ENCODE measurements at regions not wholly inside any gene's neighbourhood (a gene's known extent, or its start where the extent isn't known, plus 50 kb on each side); places are given as distances from the start of the nearest gene placed in this dataset.

DNA sequence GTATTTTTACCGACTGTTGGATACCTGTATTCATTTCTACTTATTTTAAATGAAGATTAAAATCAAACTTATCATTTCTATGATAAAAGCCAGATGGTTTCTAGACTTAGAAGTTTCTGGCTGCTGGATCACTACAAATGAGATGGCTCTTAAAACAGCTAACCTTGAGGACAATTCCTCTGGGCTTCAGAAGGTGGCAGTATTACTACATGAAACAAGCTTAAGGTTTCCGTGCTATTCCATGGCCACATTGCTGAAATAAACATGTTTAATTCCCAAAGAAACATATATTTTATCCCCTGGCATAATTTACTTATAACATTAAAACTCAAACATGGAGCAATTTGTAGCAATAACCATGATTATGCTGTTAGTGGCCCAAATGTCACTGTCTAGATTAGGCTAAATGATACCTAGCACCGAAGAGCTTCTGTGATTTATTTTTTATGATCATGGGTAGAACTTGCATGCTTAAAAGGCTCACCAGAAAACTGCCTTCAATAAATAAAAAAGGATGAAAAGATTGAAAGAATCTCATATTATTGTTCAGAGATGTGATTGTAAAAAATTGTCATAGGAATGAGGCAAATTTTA is 204.0 kb upstream of the NANOGP8 start:
- DNase-seq (ENCODE audit: low read depth, low spot score) (peak; percentile 71), FAIRE-seq (peak; percentile 93)
- intact Hi-C loops (cut with micrococcal nuclease) = loop anchor here (1.0 to 10.0 kb wide), 9 partner anchors 148 to 1846 kb away; partner anchors contain the start of gene CDIN1
- Histone ChIP-seq H2AFZ (ENCODE audit: low read depth, low read length) (no peak overlapping the region), H3K4me1 (ENCODE audit: control insufficient read depth, extremely low read depth, insufficient read depth, low read length) (peaks cover 12% of the 10 kb centered on the region), H3K79me2 (ENCODE audit: control insufficient read depth, insufficient read depth, low read length) (no peaks in the 10 kb centered on the region), H4K20me1 (replicated peaks; ENCODE audit: control insufficient read depth, extremely low read depth, insufficient read depth, low read length) (no peaks in the 10 kb centered on the region), H3K27me3 (ENCODE audit: control insufficient read depth in 2 of 2, insufficient read depth in 2 of 2, low read length in 2 of 2) (peaks cover 18 to 51% of the 10 kb centered on the region in 2 experiments), H3K4me3 (replicated peaks in 1 of 3; ENCODE audit: insufficient read depth in 1 of 3, low read depth in 1 of 3, low read length in 3 of 3) (no peak overlapping the region), H3K9ac (replicated peaks; ENCODE audit: extremely low read depth, insufficient read depth, low read length) (no peak overlapping the region), H3K9me3 (replicated peaks; ENCODE audit: control insufficient read depth, insufficient read depth, low read length) (no peaks in the 10 kb centered on the region), H3K4me2 (ENCODE audit: insufficient read depth, low read length) (no peak overlapping the region), H3K36me3 (ENCODE audit: control insufficient read depth in 2 of 2, extremely low read depth in 1 of 2, insufficient read depth in 2 of 2, low read length in 2 of 2) (no peaks in the 10 kb centered on the region), H3K27ac (ENCODE audit: insufficient read depth, low read depth, low read length) (no peak overlapping the region), H3K9me1 (replicated peaks; ENCODE audit: control insufficient read depth, extremely low read depth, insufficient read depth, low read length) (no peaks in the 10 kb centered on the region)
- POLR2A ChIA-PET = interaction anchor here (0.9 kb wide), 1 partner anchor 621 kb away, joined by 3 read pairs; no protein-coding TSS in a partner anchor
- dilution Hi-C loops (cut with MboI; ENCODE audit: extremely low pct_ligation_motif_present, low sequenced_read_pairs) = no loop called here
- TF ChIP-seq MYC (IDR thresholded peaks at IDR 0.05; ENCODE audit: low read depth, low read length) = no peak
- TF ChIP-seq, protein P1, sequence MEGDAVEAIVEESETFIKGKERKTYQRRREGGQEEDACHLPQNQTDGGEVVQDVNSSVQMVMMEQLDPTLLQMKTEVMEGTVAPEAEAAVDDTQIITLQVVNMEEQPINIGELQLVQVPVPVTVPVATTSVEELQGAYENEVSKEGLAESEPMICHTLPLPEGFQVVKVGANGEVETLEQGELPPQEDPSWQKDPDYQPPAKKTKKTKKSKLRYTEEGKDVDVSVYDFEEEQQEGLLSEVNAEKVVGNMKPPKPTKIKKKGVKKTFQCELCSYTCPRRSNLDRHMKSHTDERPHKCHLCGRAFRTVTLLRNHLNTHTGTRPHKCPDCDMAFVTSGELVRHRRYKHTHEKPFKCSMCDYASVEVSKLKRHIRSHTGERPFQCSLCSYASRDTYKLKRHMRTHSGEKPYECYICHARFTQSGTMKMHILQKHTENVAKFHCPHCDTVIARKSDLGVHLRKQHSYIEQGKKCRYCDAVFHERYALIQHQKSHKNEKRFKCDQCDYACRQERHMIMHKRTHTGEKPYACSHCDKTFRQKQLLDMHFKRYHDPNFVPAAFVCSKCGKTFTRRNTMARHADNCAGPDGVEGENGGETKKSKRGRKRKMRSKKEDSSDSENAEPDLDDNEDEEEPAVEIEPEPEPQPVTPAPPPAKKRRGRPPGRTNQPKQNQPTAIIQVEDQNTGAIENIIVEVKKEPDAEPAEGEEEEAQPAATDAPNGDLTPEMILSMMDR (IDR thresholded peaks at IDR 0.05; ENCODE audit: extremely low read depth in 1 of 2, insufficient read depth in 1 of 2, low read depth in 1 of 2, low read length in 2 of 2) = peak; percentile 59 to 63
- BruUV-seq (replicated peaks) = no TSS peak
- CTCF ChIA-PET = interaction anchor here (0.6 to 8.5 kb wide), 57 partner anchors 9 to 1846 kb away, joined by 3 to 828 read pairs (median 4); partner anchors contain the start of gene DPH6

GRCh38 chr15:35288580-35288979 is 203.5 kb upstream of the NANOGP8 start:
- Histone ChIP-seq H3K27ac (ENCODE audit: insufficient read depth, low read depth, low read length) (no peak overlapping the region), H3K9me3 (replicated peaks; ENCODE audit: control insufficient read depth, insufficient read depth, low read length) (no peaks in the 10 kb centered on the region), H3K9me1 (replicated peaks; ENCODE audit: control insufficient read depth, extremely low read depth, insufficient read depth, low read length) (no peaks in the 10 kb centered on the region), H3K27me3 (ENCODE audit: control insufficient read depth in 2 of 2, insufficient read depth in 2 of 2, low read length in 2 of 2) (peaks cover 18 to 51% of the 10 kb centered on the region in 2 experiments), H3K4me2 (ENCODE audit: insufficient read depth, low read length) (no peak overlapping the region), H3K79me2 (ENCODE audit: control insufficient read depth, insufficient read depth, low read length) (no peaks in the 10 kb centered on the region), H4K20me1 (replicated peaks; ENCODE audit: control insufficient read depth, extremely low read depth, insufficient read depth, low read length) (no peaks in the 10 kb centered on the region), H3K4me3 (replicated peaks in 1 of 3; ENCODE audit: insufficient read depth in 1 of 3, low read depth in 1 of 3, low read length in 3 of 3) (no peak overlapping the region), H3K4me1 (ENCODE audit: control insufficient read depth, extremely low read depth, insufficient read depth, low read length) (peaks cover 8% of the 10 kb centered on the region), H3K36me3 (ENCODE audit: control insufficient read depth in 2 of 2, extremely low read depth in 1 of 2, insufficient read depth in 2 of 2, low read length in 2 of 2) (no peaks in the 10 kb centered on the region), H3K9ac (replicated peaks; ENCODE audit: extremely low read depth, insufficient read depth, low read length) (no peak overlapping the region), H2AFZ (ENCODE audit: low read depth, low read length) (no peak overlapping the region)
- DNase-seq (ENCODE audit: low read depth, low spot score) = no peak
- ChIA-PET POLR2A (interaction anchor here (0.9 kb wide), 1 partner anchor 621 kb away, joined by 3 read pairs; no protein-coding TSS in a partner anchor), CTCF (interaction anchor here (0.7 to 8.5 kb wide), 53 partner anchors 8 to 1847 kb away, joined by 3 to 828 read pairs (median 5); partner anchors contain the start of gene DPH6)
- intact Hi-C loops (cut with micrococcal nuclease) (loop anchor here (2.0 to 10.0 kb wide), 5 partner anchors 226 to 1846 kb away; partner anchors contain the start of gene CDIN1), dilution Hi-C loops (cut with MboI; ENCODE audit: extremely low pct_ligation_motif_present, low sequenced_read_pairs) (no loop called here)
- BruUV-seq (replicated peaks) = no TSS peak
- TF ChIP-seq EZH2 (IDR thresholded peaks at IDR 0.05; ENCODE audit: borderline replicate concordance, low read depth, low read length, severe bottlenecking) (no peak), JUN (IDR thresholded peaks at IDR 0.05; ENCODE audit: borderline replicate concordance, insufficient read depth, insufficient read length, low read depth) (no peak), FOS (IDR thresholded peaks at IDR 0.05; ENCODE audit: borderline replicate concordance, insufficient read depth, low read length) (no peak), MAX (IDR thresholded peaks at IDR 0.05; ENCODE audit: insufficient read depth, insufficient read length) (no peak), POLR2AphosphoS5 (IDR thresholded peaks at IDR 0.05; ENCODE audit: insufficient read depth, low read depth, low read length) (no peak), MYC (IDR thresholded peaks at IDR 0.05; ENCODE audit: low read depth, low read length) (no peak), POLR2A (IDR thresholded peaks at IDR 0.05; ENCODE audit: low read depth, low read length) (no peak), GATA2 (IDR thresholded peaks at IDR 0.05; ENCODE audit: insufficient read depth, insufficient read length, low read depth, low read length) (no peak)
- TF ChIP-seq, protein P1 (IDR thresholded peaks at IDR 0.05; ENCODE audit: extremely low read depth in 1 of 2, insufficient read depth in 1 of 2, low read depth in 1 of 2, low read length in 2 of 2) = no peak
- FAIRE-seq = no peak

Data from endothelial cell of umbilical vein (primary cell).